Ovary (tissue), 7 donors: ENCODE measurements at regions not wholly inside any gene's neighbourhood (a gene's known extent, or its start where the extent isn't known, plus 50 kb on each side); places are given as distances from the start of the nearest gene placed in this dataset.

Source experiments
- DNase-seq, 5 donors: peaks; one replicate each; pipeline ENCODE4 v3.0.0-alpha.2; 2019 to 2020
- H3K27ac ChIP-seq, 2 donors: fragments of 200-600 bp; one replicate each; pipeline versions ENCODE4 v1.5.1 to v1.8.0; 2019 to 2022
- H3K27me3 ChIP-seq: fragments of 200-600 bp; one replicate; pipeline ENCODE4 v1.8.0; 2022
- H3K36me3 ChIP-seq: fragments of 200-600 bp; sonication (generic); one replicate; pipeline ENCODE4 v1.5.1; 2019
- H3K4me1 ChIP-seq: one replicate; pipeline ENCODE4 v1.8.1; 2013; ENCODE audit warnings: mild to moderate bottlenecking, moderate library complexity; ENCODE audit not compliant: insufficient read depth
- H3K4me3 ChIP-seq: fragments of 200-600 bp; sonication (generic); one replicate; pipeline ENCODE4 v1.5.1; 2017
- H3K9me3 ChIP-seq, 2 donors: fragments of 200-600 bp in 1 of 2; sonication (generic) in 1 of 2; one replicate each; pipeline versions ENCODE4 v1.5.1 to v1.8.1; 2013 to 2019; ENCODE audit warnings: mild to moderate bottlenecking in 1 of 2, moderate library complexity in 1 of 2
- EP300 ChIP-seq: sonication (generic); formaldehyde crosslinking; IDR thresholded peaks from one replicate; pipeline ENCODE4 v1.6.1; 2017; ENCODE audit warnings: antibody characterized with exemption
- POLR2A ChIP-seq: fragments of 450-650 bp; IDR thresholded peaks from one replicate; pipeline ENCODE4 v1.6.1; 2017; ENCODE audit warnings: antibody characterized with exemption, mild to moderate bottlenecking, moderate library complexity
- WGBS, 3 donors: extraction: QIAGEN DNeasy Blood & Tissue Kit in 1 of 3; methylation state at CpG; one replicate each; pipeline versions ENCODE4 v1.1.5 to v1.1.7; 2013 to 2017; 5-methylcytosine and 5-hydroxymethylcytosine counted together
- intact Hi-C, 4 donors: fragments of 100-400 bp; cut with DNase I; formaldehyde crosslinking; loops; one replicate each; pipeline versions ENCODE4 v1.11.0 to v1.15.1; 2022 to 2023
- TF ChIP-seq, protein P1 (sequence below), 3 donors: fragments of 450-650 bp in 2 of 3; fragments of 200-600 bp in 1 of 3; IDR thresholded peaks; one replicate each; pipeline versions ENCODE4 v1.5.1 to v1.8.0; 2016 to 2022; ENCODE audit warnings: antibody characterized with exemption in 3 of 3, mild to moderate bottlenecking in 1 of 3
- donor health status: DM: no; HTN: no; CAD: no; lungs with moderate emphysema.
- donor health status: DM: no; HTN: no; CAD: no.
- donor health status: Bipolar disorder and iron deficiency.
- donor health status: DM: no; HTN: no; CAD: no.
- donor health status: DM: yes; HTN: yes; CAD: no.

DNA sequence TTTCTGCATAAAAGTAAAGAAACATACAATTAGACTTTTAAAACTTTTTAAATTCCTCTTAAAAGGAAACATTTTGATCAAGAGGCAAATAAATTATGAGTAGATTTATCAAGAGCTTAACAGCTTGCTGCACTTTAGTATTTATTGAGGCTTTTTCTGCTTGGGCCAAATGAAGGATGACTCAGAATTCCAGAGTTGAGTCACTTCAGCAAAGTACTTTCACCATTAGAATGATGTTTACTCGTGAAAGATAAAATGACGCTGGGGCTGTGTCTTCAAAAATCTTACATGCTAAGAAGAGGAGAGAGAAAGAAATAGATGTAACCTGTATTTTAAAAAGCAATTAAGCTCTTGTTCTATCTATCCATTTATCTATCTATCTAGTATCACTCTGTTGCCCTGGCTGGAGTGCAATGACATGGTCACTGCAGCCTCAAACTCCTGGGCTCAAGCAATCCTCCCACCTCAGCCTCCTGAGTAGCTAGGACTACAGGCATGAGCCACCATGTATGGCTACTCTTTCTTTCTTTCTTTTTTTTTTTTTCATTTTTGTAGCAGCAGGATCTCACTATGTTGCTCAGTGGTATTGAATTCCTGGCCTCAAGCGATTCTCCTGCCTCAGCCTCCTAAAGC, 75.3 kb upstream of the RIOK3 start:
- intact Hi-C loops, result loop anchor here in 1 of 4 donors (5.0 kb wide), 1 partner anchor 240 kb away; the partner anchor contains the start of gene CABLES1
- H3K4me3 ChIP-seq, result no peak overlapping the region
- WGBS, 3 donors, result 28 to 30% (median 28%) methylated on average over 3 of the region's 3 CpGs
- TF ChIP-seq EP300 (no peak), POLR2A (no peak)
- TF ChIP-seq, protein P1, sequence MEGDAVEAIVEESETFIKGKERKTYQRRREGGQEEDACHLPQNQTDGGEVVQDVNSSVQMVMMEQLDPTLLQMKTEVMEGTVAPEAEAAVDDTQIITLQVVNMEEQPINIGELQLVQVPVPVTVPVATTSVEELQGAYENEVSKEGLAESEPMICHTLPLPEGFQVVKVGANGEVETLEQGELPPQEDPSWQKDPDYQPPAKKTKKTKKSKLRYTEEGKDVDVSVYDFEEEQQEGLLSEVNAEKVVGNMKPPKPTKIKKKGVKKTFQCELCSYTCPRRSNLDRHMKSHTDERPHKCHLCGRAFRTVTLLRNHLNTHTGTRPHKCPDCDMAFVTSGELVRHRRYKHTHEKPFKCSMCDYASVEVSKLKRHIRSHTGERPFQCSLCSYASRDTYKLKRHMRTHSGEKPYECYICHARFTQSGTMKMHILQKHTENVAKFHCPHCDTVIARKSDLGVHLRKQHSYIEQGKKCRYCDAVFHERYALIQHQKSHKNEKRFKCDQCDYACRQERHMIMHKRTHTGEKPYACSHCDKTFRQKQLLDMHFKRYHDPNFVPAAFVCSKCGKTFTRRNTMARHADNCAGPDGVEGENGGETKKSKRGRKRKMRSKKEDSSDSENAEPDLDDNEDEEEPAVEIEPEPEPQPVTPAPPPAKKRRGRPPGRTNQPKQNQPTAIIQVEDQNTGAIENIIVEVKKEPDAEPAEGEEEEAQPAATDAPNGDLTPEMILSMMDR (IDR thresholded peaks at IDR 0.05), result no peak
- H3K27ac ChIP-seq, result peak overlapping the region in 1 of 2 donors; percentile 65
- H3K36me3 ChIP-seq, result no peaks in the 10 kb centered on the region
- peak in 1 of 5 donors; percentile 24 for DNase-seq
- peaks cover 7% of the 10 kb centered on the region for H3K4me1 ChIP-seq
- no peaks in the 10 kb centered on the region for H3K27me3 ChIP-seq
- no peaks in the 10 kb centered on the region for H3K9me3 ChIP-seq

DNA sequence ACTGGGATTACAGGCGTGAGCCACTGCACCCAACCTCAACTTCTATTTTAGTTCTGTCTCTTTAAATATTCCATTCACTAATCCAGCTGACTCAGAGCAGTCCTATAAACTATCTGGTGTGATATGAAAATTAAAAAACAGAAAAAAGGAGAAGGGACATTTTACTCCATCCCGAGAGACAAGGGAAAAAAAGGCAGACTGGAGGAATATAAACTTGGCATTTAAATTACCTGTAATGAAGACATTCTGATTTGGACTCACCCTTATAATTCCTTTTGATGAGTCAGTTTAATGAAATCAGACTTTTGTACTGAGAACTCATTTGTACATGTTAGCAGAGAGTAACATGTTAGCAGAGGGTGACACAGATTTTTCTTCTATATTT, 74.8 kb upstream of the RIOK3 start:
- Histone ChIP-seq H3K36me3 (no peaks in the 10 kb centered on the region), H3K4me3 (no peak overlapping the region), H3K27me3 (no peaks in the 10 kb centered on the region), H3K9me3 (no peaks in the 10 kb centered on the region), H3K4me1 (peaks cover 7% of the 10 kb centered on the region), H3K27ac (peak overlapping the region in 1 of 2 donors; percentile 65)
- DNase-seq, result no peak
- intact Hi-C loops, result loop anchor here in 1 of 4 donors (5.0 kb wide), 1 partner anchor 241 kb away; the partner anchor contains the start of gene CABLES1
- no peak for TF ChIP-seq POLR2A
- no peak for TF ChIP-seq EP300
- TF ChIP-seq, protein P1 (IDR thresholded peaks at IDR 0.05), result no peak
- 24 to 33% (median 29%) methylated on average over 2 of the region's 2 CpGs for WGBS, 3 donors

DNA sequence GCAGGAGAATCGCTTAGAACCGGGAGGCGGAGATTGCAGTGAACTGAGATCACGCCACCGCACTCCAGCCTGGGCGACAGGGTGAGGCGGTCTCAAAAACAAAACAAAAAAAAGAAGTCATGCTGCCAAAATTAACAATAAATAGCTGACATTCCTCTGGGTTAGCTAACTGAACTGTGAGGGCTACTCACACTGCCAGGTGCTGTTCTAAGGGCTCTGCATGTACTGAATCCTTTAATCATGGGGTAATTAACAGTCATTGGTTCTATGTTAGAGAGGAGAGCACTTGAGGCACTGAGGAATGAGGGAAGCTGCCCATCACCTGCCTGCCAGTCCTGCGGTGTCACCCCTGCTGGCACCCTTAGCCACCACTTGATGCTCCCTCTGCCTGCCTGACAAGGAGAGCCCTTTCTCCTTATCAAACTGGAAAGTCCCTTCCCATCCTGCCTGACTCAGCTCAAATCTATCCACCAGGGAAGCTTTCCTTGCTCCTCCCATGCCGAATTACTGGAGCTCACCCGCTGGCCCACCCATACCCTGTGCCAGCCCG, 73.0 kb upstream of the RIOK3 start:
- no peaks in the 10 kb centered on the region for H3K27me3 ChIP-seq
- no peaks in the 10 kb centered on the region for H3K9me3 ChIP-seq
- no peak overlapping the region for H3K4me3 ChIP-seq
- intact Hi-C loops, result loop anchor here in 2 of 4 donors (10.0 kb wide), 2 partner anchors 245 to 335 kb away; partner anchors contain the start of gene CABLES1 (in 1 of the 2)
- no peaks in the 10 kb centered on the region for H3K36me3 ChIP-seq
- 48 to 66% (median 49%) methylated on average over 11 of the region's 11 CpGs for WGBS, 3 donors
- DNase-seq, result no peak
- H3K4me1 ChIP-seq, result peaks cover 7% of the 10 kb centered on the region
- no peak for TF ChIP-seq POLR2A
- TF ChIP-seq, protein P1 (IDR thresholded peaks at IDR 0.05), result no peak
- H3K27ac ChIP-seq, result peak overlapping the region in 1 of 2 donors; percentile 44

DNA sequence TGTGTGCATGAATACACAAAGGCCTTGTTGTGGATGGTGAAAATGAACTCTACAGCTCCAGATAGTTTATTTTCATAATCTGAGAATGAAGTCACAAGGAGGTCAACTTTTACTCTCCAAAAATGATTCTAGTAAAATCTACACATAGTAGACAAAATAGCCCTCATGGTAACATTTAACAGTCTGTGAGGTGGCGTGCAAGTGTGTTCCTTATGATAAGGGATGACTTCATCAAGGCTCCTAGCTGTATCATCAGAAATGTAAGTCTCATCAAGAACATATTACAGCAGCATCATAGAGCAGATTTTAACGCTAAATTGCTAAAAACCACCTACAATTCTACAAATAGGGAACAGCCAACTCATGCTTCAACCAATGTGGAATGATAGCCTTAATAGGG, 72.3 kb upstream of the RIOK3 start:
- Histone ChIP-seq H3K27me3 (no peaks in the 10 kb centered on the region), H3K27ac (peak overlapping the region in 1 of 2 donors; percentile 11), H3K36me3 (no peaks in the 10 kb centered on the region), H3K9me3 (no peaks in the 10 kb centered on the region), H3K4me3 (no peak overlapping the region), H3K4me1 (peaks cover 7% of the 10 kb centered on the region)
- no peak for DNase-seq
- WGBS, 3 donors, result 23 to 29% (median 25%) methylated on average over 2 of the region's 2 CpGs
- TF ChIP-seq, protein P1 (IDR thresholded peaks at IDR 0.05), result no peak
- no peak for TF ChIP-seq EP300
- intact Hi-C loops, result loop anchor here in 2 of 4 donors (10.0 kb wide), 2 partner anchors 246 to 336 kb away; partner anchors contain the start of gene CABLES1 (in 1 of the 2)
